Stimulated activated CD4-positive, alpha-beta T cell treated with anti-CD3 and anti-CD28 coated beads, Interleukin-1b, Interleukin-23, amount 100 ng/mL, for 4 hours (primary cell): ENCODE measurements at regions not wholly inside any gene's neighbourhood (a gene's known extent, or its start where the extent isn't known, plus 50 kb on each side); places are given as distances from the start of the nearest gene placed in this dataset.
"Not testable (repeated sequence)": the region's sequence is repeated elsewhere in the genome, so short reads cannot be mapped to it uniquely, and the experiment has no call there.

Experiments
- DNase-seq, 2 donors: peaks; one replicate each; pipeline ENCODE4 v3.0.0-alpha.2; 2020; ENCODE audit warnings: low read depth in 2 of 2

GRCh38 chr5:154546719-154547118 lies 68.7 kb upstream of the HAND1 start:
- no peak for DNase-seq

DNA sequence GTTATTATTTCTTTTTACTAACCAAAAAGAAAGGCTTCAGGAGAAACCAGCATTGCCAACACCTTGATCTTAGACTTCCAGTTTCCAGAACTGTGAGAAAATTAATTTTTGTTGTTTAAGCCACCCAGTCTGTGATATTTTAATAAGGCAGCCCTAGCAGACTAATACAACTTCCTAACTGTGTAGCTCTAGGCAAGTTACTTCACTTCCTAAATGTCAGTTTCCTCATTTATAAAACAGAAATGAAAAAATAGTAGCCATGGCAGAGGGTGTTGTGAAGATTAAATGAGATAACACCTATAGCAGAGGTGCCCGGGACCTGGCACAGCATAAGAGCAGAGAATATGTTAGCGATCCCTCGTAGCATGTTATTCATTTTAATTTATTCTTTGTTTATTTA lies 66.6 kb upstream of the HAND1 start:
- DNase-seq, result no peak

DNA sequence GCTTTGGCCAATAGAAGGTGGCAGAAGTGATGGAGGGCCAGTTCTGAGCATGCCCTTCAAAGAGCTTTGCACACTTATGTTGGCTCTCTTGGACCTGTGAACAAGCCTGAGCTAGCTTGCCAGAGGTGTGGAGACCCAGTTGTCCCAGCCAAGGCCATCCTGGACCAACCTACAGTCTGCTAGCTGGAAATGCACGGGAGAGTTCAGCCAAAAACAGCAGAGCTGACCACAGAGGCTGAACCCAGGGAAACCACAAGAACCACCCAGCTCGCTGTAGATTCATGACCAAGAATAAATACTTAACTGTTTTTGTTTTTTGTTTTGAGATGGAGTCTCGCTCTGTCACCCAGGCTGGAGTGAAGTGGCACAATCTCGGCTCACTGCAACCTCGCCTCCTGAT lies 65.4 kb upstream of the HAND1 start:
- DNase-seq, result no peak

GRCh38 chr5:154542581-154542980 lies 64.6 kb upstream of the HAND1 start:
- no peak for DNase-seq

GRCh38 chr5:154542000-154542399 lies 64.0 kb upstream of the HAND1 start:
- DNase-seq, result no peak

- DNase-seq, result no peak
Measured at GRCh38 chr5:154541553-154541952, 63.5 kb upstream of the HAND1 start.

DNA sequence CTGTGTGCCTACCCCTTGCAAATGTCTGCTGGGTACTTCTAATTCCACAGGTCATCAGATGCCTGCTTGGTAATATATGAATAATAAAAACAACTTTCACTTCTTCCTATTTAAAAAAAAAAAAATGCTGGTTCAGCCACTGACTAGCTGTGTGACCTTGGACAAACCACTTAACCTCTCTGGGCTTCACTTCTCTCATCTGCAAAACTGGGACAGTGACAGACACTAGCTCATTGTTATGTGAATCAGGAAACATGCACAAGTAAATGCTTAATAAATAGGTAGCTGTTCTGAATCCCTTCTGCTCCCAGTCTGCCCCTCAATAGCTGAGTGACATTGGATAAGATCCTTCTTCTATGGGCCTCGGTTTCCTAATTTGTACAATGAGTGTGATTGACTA lies 62.6 kb upstream of the HAND1 start:
- DNase-seq, result no peak

DNA sequence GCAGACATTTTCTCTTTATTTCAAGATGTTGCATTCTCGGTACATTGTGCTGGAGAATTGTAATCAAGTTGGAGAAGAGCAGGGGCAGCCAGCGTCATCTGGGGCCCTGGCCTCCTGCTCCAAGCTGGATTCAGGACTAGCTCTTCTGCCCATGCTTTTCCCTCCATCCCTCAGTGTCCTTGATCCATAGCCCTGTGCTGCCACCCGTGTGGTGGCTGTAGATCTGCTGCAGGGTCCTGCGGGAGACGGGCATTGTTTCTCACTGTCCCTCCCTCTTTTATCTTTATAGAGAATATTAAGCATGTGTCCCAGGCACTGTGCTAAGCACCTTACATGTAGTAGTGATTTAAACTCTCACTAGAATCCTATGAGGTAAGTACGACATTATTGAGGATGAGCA lies 60.5 kb upstream of the HAND1 start:
- DNase-seq, result no peak

DNA sequence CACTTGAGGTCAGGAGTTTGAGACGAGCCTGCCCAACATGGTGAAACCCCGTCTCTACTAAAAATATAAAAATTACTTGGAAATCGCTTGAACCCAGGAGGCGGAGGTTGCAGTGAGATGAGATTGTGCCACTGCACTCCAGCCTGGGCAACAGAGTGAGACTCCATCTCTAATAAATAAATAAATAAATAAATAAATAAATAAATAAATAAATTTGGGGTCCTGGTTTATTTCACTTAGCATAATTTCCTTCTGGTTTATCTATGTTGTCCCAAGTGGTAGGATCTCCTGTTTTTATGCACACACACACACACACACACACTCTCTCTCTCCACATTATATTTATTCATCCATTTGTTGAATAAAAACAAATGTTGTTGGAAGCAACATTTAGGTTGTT lies 58.4 kb upstream of the HAND1 start:
- not testable (repeated sequence) for DNase-seq

- DNase-seq, result no peak
Measured at GRCh38 chr5:154535535-154535934, 57.5 kb upstream of the HAND1 start.

DNA sequence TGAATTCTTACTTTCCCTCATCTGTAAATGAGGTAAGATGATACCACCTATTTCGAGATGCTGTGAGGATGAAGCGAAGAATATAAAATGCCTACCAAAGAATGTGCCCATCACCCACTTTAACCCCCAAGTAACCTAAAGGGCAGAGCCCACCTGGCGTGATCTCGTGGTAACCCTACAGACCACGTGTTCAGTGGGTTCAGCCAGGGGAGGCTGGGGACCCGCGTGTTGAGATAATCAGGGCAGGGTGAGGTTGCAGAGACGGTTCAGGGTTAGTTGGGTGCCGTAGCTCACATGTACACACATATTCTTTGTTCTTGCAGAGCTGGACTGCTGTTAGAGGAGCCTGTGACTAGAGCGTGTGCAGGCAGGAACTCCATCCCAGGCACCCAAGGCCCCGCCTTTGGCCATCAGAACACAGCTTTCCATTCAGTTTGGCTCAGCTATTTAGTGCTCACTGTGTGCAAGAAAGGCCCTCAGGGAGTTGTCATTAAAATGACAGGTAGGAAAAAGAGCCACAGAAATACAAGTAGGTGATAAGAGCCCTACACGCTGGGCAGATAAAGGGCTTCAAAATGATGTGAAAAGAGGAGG lies 56.5 kb upstream of the HAND1 start:
- DNase-seq, result no peak

GRCh38 chr5:154529282-154529681 lies 51.3 kb upstream of the HAND1 start:
- no peak for DNase-seq

DNA sequence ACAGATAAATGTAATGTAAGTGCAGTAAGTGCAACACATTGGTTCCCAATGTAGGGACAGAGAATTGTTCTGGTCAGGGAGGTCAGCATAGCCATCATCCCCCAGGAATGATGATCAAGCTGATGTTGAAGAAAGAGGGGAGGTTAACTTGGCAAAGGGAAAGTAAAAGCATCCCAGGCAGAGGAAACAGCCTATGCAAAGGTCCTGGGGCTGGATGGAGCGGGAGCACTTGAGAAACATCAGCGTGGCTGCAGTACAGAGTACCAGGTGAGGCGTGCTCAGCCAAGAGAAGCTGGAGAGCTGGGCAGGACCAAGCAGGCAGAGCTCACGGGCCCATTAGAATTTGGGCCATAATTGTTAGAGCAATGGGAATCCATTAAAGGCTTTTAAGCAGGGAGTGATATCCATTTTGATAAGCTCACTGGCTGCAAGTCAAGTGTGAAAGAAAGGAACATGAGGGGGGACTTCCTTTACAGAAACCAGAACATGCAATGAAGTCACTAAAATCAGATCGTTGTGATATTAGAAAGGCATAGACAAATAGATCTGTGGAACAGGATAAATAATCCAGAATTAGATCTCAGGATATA lies 50.1 kb upstream of the HAND1 start:
- DNase-seq, result no peak
